Fibroblast of lung (primary cell): ENCODE measurements at regions not wholly inside any gene's neighbourhood (a gene's known extent, or its start where the extent isn't known, plus 50 kb on each side); places are given as distances from the start of the nearest gene placed in this dataset.

ENCODE experiments used
- DNase-seq, 2 donors: peaks; one replicate each; pipeline versions ENCODE4 v3.0.0 to v3.0.0-alpha.2; 2010; ENCODE audit warnings: low read depth in 2 of 2
- H2AFZ ChIP-seq: 2 replicates; pipeline ENCODE4 v1.5.1; 2012; ENCODE audit warnings: low read length, control low read depth, inconsistent platforms
- H3K27ac ChIP-seq: 2 replicates; pipeline ENCODE4 v1.5.1; 2011; ENCODE audit warnings: low read length, control low read depth; ENCODE audit not compliant: insufficient read depth
- H3K27me3 ChIP-seq: 2 replicates; pipeline ENCODE4 v1.5.1; 2011; ENCODE audit warnings: mild to moderate bottlenecking, low read length; ENCODE audit not compliant: control insufficient read depth, insufficient read depth
- H3K36me3 ChIP-seq: 2 replicates; pipeline ENCODE4 v1.5.1; 2011; ENCODE audit warnings: low read length; ENCODE audit not compliant: control insufficient read depth, insufficient read depth
- H3K4me1 ChIP-seq: 2 replicates; pipeline ENCODE4 v1.5.1; 2011; ENCODE audit warnings: low read length; ENCODE audit not compliant: control insufficient read depth, insufficient read depth; ENCODE audit errors: extremely low read depth
- H3K4me2 ChIP-seq: 2 replicates; pipeline ENCODE4 v1.5.1; 2011; ENCODE audit warnings: low read length, control low read depth; ENCODE audit not compliant: insufficient read depth; ENCODE audit errors: extremely low read depth
- H3K4me3 ChIP-seq, 4 experiments: fragments of 200-600 bp in 1 of 4; sonication (generic) in 1 of 4; replicated peaks in 1 of 4; 2 replicates each; pipeline ENCODE4 v1.5.1; 2011 to 2016; ENCODE audit warnings: low read length in 4 of 4, low read depth in 3 of 4, mild to moderate bottlenecking in 3 of 4, control low read depth in 2 of 4, inconsistent platforms in 1 of 4, mixed read lengths in 1 of 4; ENCODE audit not compliant: insufficient read depth in 1 of 4; ENCODE audit errors: control extremely low read depth in 1 of 4
- H3K79me2 ChIP-seq: 2 replicates; pipeline ENCODE4 v1.5.1; 2012; ENCODE audit warnings: mild to moderate bottlenecking, low read length, inconsistent platforms; ENCODE audit not compliant: control insufficient read depth, insufficient read depth
- H3K9ac ChIP-seq: 2 replicates; pipeline ENCODE4 v1.5.1; 2011; ENCODE audit warnings: mild to moderate bottlenecking, low read length, control low read depth; ENCODE audit not compliant: insufficient read depth
- H3K9me3 ChIP-seq: 2 replicates; pipeline ENCODE4 v1.5.1; 2012; ENCODE audit warnings: low read depth, low read length; ENCODE audit not compliant: control insufficient read depth, insufficient read depth
- H4K20me1 ChIP-seq: 2 replicates; pipeline ENCODE4 v1.5.1; 2011; ENCODE audit warnings: low read length; ENCODE audit not compliant: control insufficient read depth, insufficient read depth; ENCODE audit errors: extremely low read depth
- EZH2 ChIP-seq: IDR thresholded peaks from 2 replicates; pipeline ENCODE4 v1.5.1; 2012; ENCODE audit warnings: low read length, control low read depth, mild to moderate bottlenecking; ENCODE audit errors: missing control alignments
- TF ChIP-seq, protein P1 (sequence below), 2 donors: IDR thresholded peaks in 1 of 2; conservative IDR thresholded peaks in 1 of 2; 1 replicate in 1 of 2; 2 replicates in 1 of 2; pipeline ENCODE4 v1.5.1; 2011 to 2012; ENCODE audit warnings: low read length in 2 of 2, control low read depth in 1 of 2, inconsistent platforms in 1 of 2, low read depth in 1 of 2, mild to moderate bottlenecking in 1 of 2

GRCh38 chr7:113491305-113491704 is 373.0 kb upstream of the SMIM30 start:
- no peaks in the 10 kb centered on the region for H3K27me3 ChIP-seq
- H3K4me1 ChIP-seq = no peaks in the 10 kb centered on the region
- H4K20me1 ChIP-seq = no peaks in the 10 kb centered on the region
- H3K4me2 ChIP-seq = no peak overlapping the region
- H3K9me3 ChIP-seq = no peaks in the 10 kb centered on the region
- DNase-seq = no peak
- no peaks in the 10 kb centered on the region for H3K79me2 ChIP-seq
- no peaks in the 10 kb centered on the region for H3K36me3 ChIP-seq
- no peak overlapping the region for H3K9ac ChIP-seq
- no peak overlapping the region for H3K27ac ChIP-seq
- TF ChIP-seq, protein P1, sequence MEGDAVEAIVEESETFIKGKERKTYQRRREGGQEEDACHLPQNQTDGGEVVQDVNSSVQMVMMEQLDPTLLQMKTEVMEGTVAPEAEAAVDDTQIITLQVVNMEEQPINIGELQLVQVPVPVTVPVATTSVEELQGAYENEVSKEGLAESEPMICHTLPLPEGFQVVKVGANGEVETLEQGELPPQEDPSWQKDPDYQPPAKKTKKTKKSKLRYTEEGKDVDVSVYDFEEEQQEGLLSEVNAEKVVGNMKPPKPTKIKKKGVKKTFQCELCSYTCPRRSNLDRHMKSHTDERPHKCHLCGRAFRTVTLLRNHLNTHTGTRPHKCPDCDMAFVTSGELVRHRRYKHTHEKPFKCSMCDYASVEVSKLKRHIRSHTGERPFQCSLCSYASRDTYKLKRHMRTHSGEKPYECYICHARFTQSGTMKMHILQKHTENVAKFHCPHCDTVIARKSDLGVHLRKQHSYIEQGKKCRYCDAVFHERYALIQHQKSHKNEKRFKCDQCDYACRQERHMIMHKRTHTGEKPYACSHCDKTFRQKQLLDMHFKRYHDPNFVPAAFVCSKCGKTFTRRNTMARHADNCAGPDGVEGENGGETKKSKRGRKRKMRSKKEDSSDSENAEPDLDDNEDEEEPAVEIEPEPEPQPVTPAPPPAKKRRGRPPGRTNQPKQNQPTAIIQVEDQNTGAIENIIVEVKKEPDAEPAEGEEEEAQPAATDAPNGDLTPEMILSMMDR (conservative IDR thresholded peaks at IDR 0.05 in 1 of 2, IDR thresholded peaks at IDR 0.05 in 1 of 2; ENCODE audit: low read depth in 1 of 2, low read length in 2 of 2) = no peak
- no peak for TF ChIP-seq EZH2
- no peak overlapping the region for H2AFZ ChIP-seq
- no peak overlapping the region for H3K4me3 ChIP-seq

DNA sequence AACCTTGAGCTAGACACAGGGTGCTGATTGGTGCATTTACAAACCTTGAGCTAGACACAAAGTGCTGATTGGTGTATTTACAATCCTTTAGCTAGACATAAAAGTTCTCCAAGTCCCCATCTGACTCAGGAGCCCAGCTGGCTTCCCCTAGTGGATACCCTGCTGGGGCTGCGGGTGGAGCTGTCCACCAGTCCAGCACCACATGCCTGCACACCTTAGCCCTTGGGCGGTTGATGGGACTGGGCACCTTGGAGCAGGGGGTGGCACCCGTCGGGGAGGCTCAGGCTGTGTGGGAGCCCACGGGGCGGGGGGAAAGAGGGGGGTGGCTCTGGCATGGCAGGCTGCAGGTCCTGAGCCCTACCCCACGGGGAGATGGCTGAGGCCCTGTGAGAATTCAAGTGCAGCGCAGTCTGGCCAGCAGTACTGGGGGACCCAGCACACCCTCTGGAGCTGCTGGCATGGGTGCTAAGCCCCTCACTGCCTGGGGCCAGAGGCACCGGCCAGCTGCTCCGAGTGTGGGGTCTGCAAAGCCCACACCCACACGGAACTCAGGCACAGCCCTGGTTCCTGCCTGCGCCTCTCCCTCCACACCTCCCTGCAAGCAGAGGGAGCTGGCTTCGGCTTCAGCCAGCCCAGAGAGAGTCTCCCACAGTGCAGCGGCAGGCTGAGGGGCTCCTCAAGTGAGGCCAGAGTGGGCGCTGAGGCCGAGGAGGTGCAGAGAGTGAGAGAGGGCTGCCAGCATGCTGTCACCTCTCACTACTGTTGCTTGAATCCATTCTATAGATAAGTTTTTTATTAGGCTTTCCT is 369.8 kb upstream of the SMIM30 start:
- no peak overlapping the region for H2AFZ ChIP-seq
- TF ChIP-seq, protein P1 (conservative IDR thresholded peaks at IDR 0.05 in 1 of 2, IDR thresholded peaks at IDR 0.05 in 1 of 2; ENCODE audit: low read depth in 1 of 2, low read length in 2 of 2) = no peak
- TF ChIP-seq EZH2 = no peak
- no peak overlapping the region for H3K9ac ChIP-seq

DNA sequence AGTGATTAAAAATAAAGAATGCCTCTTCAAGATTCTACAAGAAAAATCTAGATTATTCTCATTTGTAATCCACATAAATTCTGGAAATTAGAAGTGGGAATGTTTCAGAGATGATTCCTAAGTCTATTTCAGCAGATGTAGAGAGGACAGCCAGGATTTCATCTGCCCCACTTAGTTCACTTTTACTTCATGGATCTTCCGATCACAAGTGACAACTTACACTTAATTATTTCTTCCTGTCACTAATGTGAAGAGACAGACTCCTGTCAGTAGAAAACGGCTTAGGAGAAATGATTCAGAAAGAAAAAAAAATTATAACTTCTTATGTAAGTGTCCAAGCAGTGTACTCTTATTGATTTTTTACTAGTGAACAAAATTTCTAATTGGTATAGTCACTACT is 368.2 kb upstream of the SMIM30 start:
- Histone ChIP-seq H3K4me2 (no peak overlapping the region), H3K36me3 (no peaks in the 10 kb centered on the region), H2AFZ (no peak overlapping the region), H4K20me1 (no peaks in the 10 kb centered on the region), H3K4me1 (no peaks in the 10 kb centered on the region), H3K4me3 (no peak overlapping the region), H3K79me2 (no peaks in the 10 kb centered on the region), H3K9ac (no peak overlapping the region), H3K9me3 (no peaks in the 10 kb centered on the region), H3K27me3 (no peaks in the 10 kb centered on the region), H3K27ac (no peak overlapping the region)
- TF ChIP-seq, protein P1 (conservative IDR thresholded peaks at IDR 0.05 in 1 of 2, IDR thresholded peaks at IDR 0.05 in 1 of 2; ENCODE audit: low read depth in 1 of 2, low read length in 2 of 2) = no peak
- TF ChIP-seq EZH2 = no peak
- DNase-seq = no peak

More for the DNA sequence above, 369.8 kb upstream of the SMIM30 start:
- Histone ChIP-seq H3K36me3 (no peaks in the 10 kb centered on the region), H3K27ac (no peak overlapping the region), H4K20me1 (no peaks in the 10 kb centered on the region), H3K9me3 (no peaks in the 10 kb centered on the region), H3K4me1 (no peaks in the 10 kb centered on the region), H3K27me3 (no peaks in the 10 kb centered on the region), H3K79me2 (no peaks in the 10 kb centered on the region), H3K4me2 (no peak overlapping the region), H3K4me3 (no peak overlapping the region)
- no peak for DNase-seq
